ENCODE measurements at regions not wholly inside any gene's neighbourhood (a gene's known extent, or its start where the extent isn't known, plus 50 kb on each side); places are given as distances from the start of the nearest gene placed in this dataset.

DNA sequence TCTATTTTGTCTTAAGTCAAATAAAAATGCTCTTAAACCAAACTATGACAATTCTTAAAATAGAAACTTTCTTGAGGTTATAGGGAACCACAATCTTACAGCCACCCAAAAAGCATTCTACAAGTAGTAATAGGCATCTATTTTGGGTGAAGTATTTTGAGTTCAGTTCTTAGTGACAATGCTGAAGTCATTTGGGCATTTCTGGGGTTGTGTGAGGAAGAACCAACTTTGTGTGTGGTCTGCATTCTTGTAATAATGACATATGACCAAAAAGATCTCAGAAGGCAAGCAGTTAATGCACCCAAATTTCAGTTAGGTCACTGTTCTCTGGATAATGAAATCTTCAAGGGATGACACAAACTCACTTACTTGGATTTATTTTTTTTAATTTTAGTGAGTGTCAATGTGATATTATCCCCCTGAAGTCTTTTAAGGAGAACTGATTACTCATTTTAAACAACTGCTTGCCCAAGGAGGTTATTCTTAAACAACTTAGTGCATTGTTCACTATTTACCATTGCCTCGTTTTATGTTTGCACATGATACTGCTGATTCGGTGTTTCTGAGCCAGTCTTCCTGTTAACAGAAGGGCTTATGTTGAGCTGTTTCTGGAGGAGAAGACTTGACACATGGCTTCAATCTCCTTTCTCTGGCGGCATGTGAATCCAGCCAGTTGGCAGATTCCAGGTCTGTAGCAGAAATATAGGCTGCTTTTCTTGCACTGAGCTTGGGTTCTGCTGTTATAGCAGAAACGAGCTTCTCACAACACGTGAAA, 618.9 kb downstream of the BCKDHB start:
- Histone ChIP-seq H3K27ac (ENCODE audit: low read depth in 1 of 2, low read length in 1 of 2) (no peak overlapping the region), H3K9me3 (ENCODE audit: control insufficient read depth in 4 of 4, insufficient read depth in 3 of 4, low read length in 3 of 4) (peaks cover 0 to 1% (median 0%) of the 10 kb centered on the region in 4 donors), H3K4me3 (no peak overlapping the region), H3K36me3 (ENCODE audit: control insufficient read depth in 4 of 4, insufficient read depth in 4 of 4, low read length in 4 of 4) (no peaks in the 10 kb centered on the region), H3K4me1 (ENCODE audit: control insufficient read depth in 5 of 5, insufficient read depth in 5 of 5, low read length in 5 of 5) (no peaks in the 10 kb centered on the region), H3K27me3 (ENCODE audit: control insufficient read depth in 3 of 3, insufficient read depth in 3 of 3, low read length in 2 of 3) (no peaks in the 10 kb centered on the region), H3K9ac (ENCODE audit: insufficient read depth in 1 of 2, low read length in 2 of 2) (no peak overlapping the region)
- no peak for TF ChIP-seq CTCF (IDR thresholded peaks at IDR 0.05; ENCODE audit: control extremely low read depth, extremely low read depth)
- 57 to 75% methylated on average over 5 of the region's 5 CpGs for WGBS, 2 donors
- ATAC-seq (ENCODE audit: insufficient read depth, low FRiP score) (no peak), DNase-seq (peak in 2 of 3 donors; percentile 11 to 37)

DNA sequence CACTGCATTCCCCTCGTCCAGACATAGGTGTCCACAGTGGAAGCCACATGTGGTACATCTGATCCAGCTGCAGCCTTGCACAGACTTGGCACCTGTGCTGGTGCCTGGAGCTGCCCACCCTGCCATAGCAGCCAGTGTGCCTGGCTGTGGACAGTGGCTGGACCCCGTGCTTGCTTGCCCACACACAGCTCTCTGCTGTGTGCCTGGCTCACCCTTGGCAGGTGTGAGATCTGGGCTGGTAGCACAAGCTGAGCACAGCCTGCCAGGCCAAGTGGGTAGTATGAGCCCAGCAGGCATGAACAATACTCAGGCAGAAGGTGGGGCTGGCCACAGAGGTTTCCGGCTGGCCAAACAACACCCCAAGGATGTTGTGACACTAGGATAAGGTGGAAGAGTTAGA, 614.4 kb downstream of the BCKDHB start:
- ATAC-seq (ENCODE audit: insufficient read depth, low FRiP score) = no peak
- DNase-seq = no peak
- peaks cover 0 to 5% (median 0%) of the 10 kb centered on the region in 4 donors for H3K9me3 ChIP-seq (ENCODE audit: control insufficient read depth in 4 of 4, insufficient read depth in 3 of 4, low read length in 3 of 4)
- 80 to 88% methylated on average over 3 of the region's 3 CpGs for WGBS, 2 donors
- H3K27me3 ChIP-seq (ENCODE audit: control insufficient read depth in 3 of 3, insufficient read depth in 3 of 3, low read length in 2 of 3) = no peaks in the 10 kb centered on the region
- no peak overlapping the region for H3K9ac ChIP-seq (ENCODE audit: insufficient read depth in 1 of 2, low read length in 2 of 2)
- no peak overlapping the region for H3K4me3 ChIP-seq
- TF ChIP-seq CTCF (IDR thresholded peaks at IDR 0.05; ENCODE audit: control extremely low read depth, extremely low read depth) = no peak
- no peak overlapping the region for H3K27ac ChIP-seq (ENCODE audit: low read depth in 1 of 2, low read length in 1 of 2)
- no peaks in the 10 kb centered on the region for H3K36me3 ChIP-seq (ENCODE audit: control insufficient read depth in 4 of 4, insufficient read depth in 4 of 4, low read length in 4 of 4)
- H3K4me1 ChIP-seq (ENCODE audit: control insufficient read depth in 5 of 5, insufficient read depth in 5 of 5, low read length in 5 of 5) = no peaks in the 10 kb centered on the region

DNA sequence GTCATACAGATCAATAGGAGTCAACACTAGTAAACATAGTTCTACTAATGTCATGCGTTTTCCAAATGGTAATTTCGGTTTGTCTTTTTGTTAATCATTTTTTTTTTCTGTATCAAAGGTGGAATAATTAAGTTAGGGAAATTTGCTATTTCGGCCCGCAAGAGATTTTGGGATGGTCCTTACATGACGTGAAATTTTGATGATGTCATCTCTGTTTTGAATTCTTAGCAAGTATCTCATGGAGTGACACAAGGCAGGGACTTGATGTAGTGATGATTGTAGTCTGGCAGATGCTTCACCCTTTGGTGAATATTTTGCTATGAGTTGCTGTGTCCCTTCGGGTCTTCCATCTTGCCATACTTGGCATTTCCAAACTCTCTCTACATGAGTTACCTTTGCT, 608.0 kb downstream of the BCKDHB start:
- no peak for DNase-seq
- no peak for TF ChIP-seq CTCF (IDR thresholded peaks at IDR 0.05; ENCODE audit: control extremely low read depth, extremely low read depth)
- 76 to 89% methylated on average over 6 of the region's 6 CpGs for WGBS, 2 donors

More for the DNA sequence above, 608.0 kb downstream of the BCKDHB start:
- H3K4me3 ChIP-seq = no peak overlapping the region
- H3K9ac ChIP-seq (ENCODE audit: insufficient read depth in 1 of 2, low read length in 2 of 2) = no peak overlapping the region
- no peaks in the 10 kb centered on the region for H3K9me3 ChIP-seq (ENCODE audit: control insufficient read depth in 4 of 4, insufficient read depth in 3 of 4, low read length in 3 of 4)
- H3K27ac ChIP-seq (ENCODE audit: low read depth in 1 of 2, low read length in 1 of 2) = no peak overlapping the region
- no peak for ATAC-seq (ENCODE audit: insufficient read depth, low FRiP score)
- H3K4me1 ChIP-seq (ENCODE audit: control insufficient read depth in 5 of 5, insufficient read depth in 5 of 5, low read length in 5 of 5) = no peaks in the 10 kb centered on the region
- no peaks in the 10 kb centered on the region for H3K27me3 ChIP-seq (ENCODE audit: control insufficient read depth in 3 of 3, insufficient read depth in 3 of 3, low read length in 2 of 3)
- H3K36me3 ChIP-seq (ENCODE audit: control insufficient read depth in 4 of 4, insufficient read depth in 4 of 4, low read length in 4 of 4) = no peaks in the 10 kb centered on the region

Data from lung (tissue), 11 donors.